ENCODE measurements at regions not wholly inside any gene's neighbourhood (a gene's known extent, or its start where the extent isn't known, plus 50 kb on each side); places are given as distances from the start of the nearest gene placed in this dataset.

GRCh38 chr17:70265471-70265870 is 96.1 kb downstream of the KCNJ2 start:
- no peak for TF ChIP-seq CTCF (IDR thresholded peaks at IDR 0.05)
- no peak for TF ChIP-seq POLR2A (IDR thresholded peaks at IDR 0.05)
